ENCODE measurements at regions not wholly inside any gene's neighbourhood (a gene's known extent, or its start where the extent isn't known, plus 50 kb on each side); places are given as distances from the start of the nearest gene placed in this dataset.

- no peaks in the 10 kb centered on the region for H4K20me1 ChIP-seq (ENCODE audit: insufficient read depth)
- no peak overlapping the region for H3K4me2 ChIP-seq
- no peaks in the 10 kb centered on the region for H3K9me2 ChIP-seq
- DNase-seq: no peak
- no peaks in the 10 kb centered on the region for H3K27me3 ChIP-seq (ENCODE audit: insufficient read depth)
- H3K27ac ChIP-seq (ENCODE audit: low read depth in 2 of 2, low read length in 1 of 2): no peak overlapping the region
- no peaks in the 10 kb centered on the region for H3F3A ChIP-seq (replicated peaks; ENCODE audit: insufficient read depth)
- TF ChIP-seq PBX3 (IDR thresholded peaks at IDR 0.05) (no peak), ZBTB33 (IDR thresholded peaks at IDR 0.05; ENCODE audit: borderline replicate concordance, low read depth) (no peak), TCF12 (IDR thresholded peaks at IDR 0.05) (no peak), RAD21 (IDR thresholded peaks at IDR 0.05; ENCODE audit: low read length) (no peak), GATA2 (CRISPR knock-in tag; IDR thresholded peaks at IDR 0.05) (no peak), MEF2A (IDR thresholded peaks at IDR 0.05; ENCODE audit: borderline replicate concordance, low read depth) (no peak), NFIC (IDR thresholded peaks at IDR 0.05; ENCODE audit: borderline replicate concordance) (no peak), EZH2phosphoT487 (IDR thresholded peaks at IDR 0.05; ENCODE audit: borderline replicate concordance, low read depth) (no peak), MAX (IDR thresholded peaks at IDR 0.05; ENCODE audit: low read depth) (no peak), EP300 (IDR thresholded peaks at IDR 0.05; ENCODE audit: borderline replicate concordance in 1 of 2, low read depth in 1 of 2, low read length in 1 of 2) (no peak), SIN3A (IDR thresholded peaks at IDR 0.05; ENCODE audit: borderline replicate concordance, low read depth, low read length) (no peak), RXRA (IDR thresholded peaks at IDR 0.05; ENCODE audit: borderline replicate concordance, low read depth) (no peak), TAF1 (IDR thresholded peaks at IDR 0.05; ENCODE audit: borderline replicate concordance, low read depth, low read length) (no peak), IRF3 (IDR thresholded peaks at IDR 0.05; ENCODE audit: low read depth, low read length) (no peak), JUND (IDR thresholded peaks at IDR 0.05) (no peak), RFX5 (IDR thresholded peaks at IDR 0.05; ENCODE audit: low read length) (no peak), POLR2AphosphoS5 (IDR thresholded peaks at IDR 0.05; ENCODE audit: low read depth, low read length) (no peak), ELF1 (IDR thresholded peaks at IDR 0.05) (no peak)
- H3K36me3 ChIP-seq (replicated peaks in 1 of 2; ENCODE audit: control insufficient read depth in 1 of 2, insufficient read depth in 2 of 2, low read length in 1 of 2): no peaks in the 10 kb centered on the region
- peaks cover 6% of the 10 kb centered on the region for H3K9me3 ChIP-seq
- no peaks in the 10 kb centered on the region for H3K4me1 ChIP-seq (ENCODE audit: control insufficient read depth in 1 of 2, insufficient read depth in 2 of 2, low read depth in 1 of 2, low read length in 1 of 2)
- no peak overlapping the region for H3K9ac ChIP-seq
- no peak overlapping the region for H2AFZ ChIP-seq (ENCODE audit: low read depth)
- H3K4me3 ChIP-seq (ENCODE audit: low read depth in 2 of 2, low read length in 1 of 2): no peak overlapping the region
- no peaks in the 10 kb centered on the region for H3K79me2 ChIP-seq (ENCODE audit: insufficient read depth)
- WGBS (ENCODE audit: low lambda C conversion rate): 37% methylated on average over 5 of the region's 5 CpGs
- POLR2A ChIA-PET: no interaction called here
- CTCF ChIA-PET: no interaction called here
Observed at GRCh38 chr2:107621186-107622165, 205.2 kb upstream of the RGPD4 start.

Data from SK-N-SH (cell line).